AG09309 (cell line): ENCODE measurements at regions not wholly inside any gene's neighbourhood (a gene's known extent, or its start where the extent isn't known, plus 50 kb on each side); places are given as distances from the start of the nearest gene placed in this dataset.
A peak's percentile ranks its signal among the peaks of the same experiment; 100 is the strongest.

Experiments used
- DNase-seq: peaks from one replicate; pipeline ENCODE4 v3.0.0-alpha.2; 2010; ENCODE audit warnings: low read depth
- H3K4me3 ChIP-seq: 2 replicates; pipeline ENCODE4 v1.5.1; 2011; ENCODE audit warnings: mild to moderate bottlenecking, low read depth, low read length, moderate library complexity; ENCODE audit not compliant: control insufficient read depth
- CTCF ChIP-seq: IDR thresholded peaks from 2 replicates; pipeline ENCODE4 v1.5.1; 2011; ENCODE audit warnings: mild to moderate bottlenecking, low read depth, low read length, inconsistent platforms; ENCODE audit not compliant: insufficient read depth, control insufficient read depth; ENCODE audit errors: missing control alignments

- no peak for DNase-seq
- no peak overlapping the region for H3K4me3 ChIP-seq
- TF ChIP-seq CTCF: no peak
Measured at GRCh38 chr7:22579961-22580360, 80.0 kb upstream of the STEAP1B start.

- H3K4me3 ChIP-seq: no peak overlapping the region
- TF ChIP-seq CTCF: no peak
- DNase-seq: peak; percentile 84
Measured at GRCh38 chr7:22578007-22578733, 78.2 kb upstream of the STEAP1B start.

- TF ChIP-seq CTCF: no peak
- H3K4me3 ChIP-seq: no peak overlapping the region
- DNase-seq: peak; percentile 100
Measured at GRCh38 chr7:22577470-22578001, 77.5 kb upstream of the STEAP1B start.

GRCh38 chr7:22576612-22577469, 76.9 kb upstream of the STEAP1B start:
- peak; percentile 38 for DNase-seq
- no peak overlapping the region for H3K4me3 ChIP-seq
- no peak for TF ChIP-seq CTCF

- TF ChIP-seq CTCF: no peak
- no peak overlapping the region for H3K4me3 ChIP-seq
- DNase-seq: no peak
Measured at GRCh38 chr7:22574754-22575520, 74.9 kb upstream of the STEAP1B start.

- no peak for TF ChIP-seq CTCF
- DNase-seq: peak; percentile 100
Measured at GRCh38 chr7:22572937-22573336, 72.9 kb upstream of the STEAP1B start.

More at GRCh38 chr7:22572937-22573336, 72.9 kb upstream of the STEAP1B start:
- no peak overlapping the region for H3K4me3 ChIP-seq
